ENCODE measurements at regions not wholly inside any gene's neighbourhood (a gene's known extent, or its start where the extent isn't known, plus 50 kb on each side); places are given as distances from the start of the nearest gene placed in this dataset.
A peak's percentile ranks its signal among the peaks of the same experiment; 100 is the strongest.

GRCh38 chrX:2608638-2609430 lies 82.3 kb upstream of the CD99 start:
- Histone ChIP-seq H3K4me1 (ENCODE audit: low read length) (peaks cover 6% of the 10 kb centered on the region), H3K4me3 (ENCODE audit: low read length) (peak overlapping the region; percentile 90), H3K27ac (ENCODE audit: low read length) (peak overlapping the region; percentile 63), H2AFZ (ENCODE audit: low read depth, low read length) (peak overlapping the region; percentile 63; the same call in 1 of the 2 replicates), H4K20me1 (ENCODE audit: insufficient read depth, low read length) (no peaks in the 10 kb centered on the region), H3K9ac (ENCODE audit: low read length) (peak overlapping the region; percentile 73), H3K36me3 (replicated peaks; ENCODE audit: low read depth, low read length) (peaks cover 17% of the 10 kb centered on the region), H3K27me3 (ENCODE audit: low read depth, low read length) (no peaks in the 10 kb centered on the region), H3K79me2 (ENCODE audit: low read length) (peaks cover 19% of the 10 kb centered on the region), H3K4me2 (ENCODE audit: low read length) (peak overlapping the region; percentile 79), H3K9me3 (ENCODE audit: insufficient read depth, low read length) (no peaks in the 10 kb centered on the region)
- 0 out of 2 replicates have a peak, but pooled peaks have one; percentile 3 for TF ChIP-seq CTCF (IDR thresholded peaks at IDR 0.05; ENCODE audit: low read depth, low read length)
- TF ChIP-seq EZH2phosphoT487 (IDR thresholded peaks at IDR 0.05; ENCODE audit: low read depth), result no peak

GRCh38 chrX:2607113-2607512 lies 84.0 kb upstream of the CD99 start:
- Histone ChIP-seq H3K4me3 (ENCODE audit: low read length) (no peak overlapping the region), H3K27me3 (ENCODE audit: low read depth, low read length) (no peaks in the 10 kb centered on the region), H3K4me2 (ENCODE audit: low read length) (no peak overlapping the region), H4K20me1 (ENCODE audit: insufficient read depth, low read length) (no peaks in the 10 kb centered on the region), H3K9ac (ENCODE audit: low read length) (no peak overlapping the region), H3K79me2 (ENCODE audit: low read length) (peaks cover 19% of the 10 kb centered on the region), H3K9me3 (ENCODE audit: insufficient read depth, low read length) (no peaks in the 10 kb centered on the region), H2AFZ (ENCODE audit: low read depth, low read length) (no peak overlapping the region), H3K4me1 (ENCODE audit: low read length) (peaks cover 6% of the 10 kb centered on the region), H3K36me3 (replicated peaks; ENCODE audit: low read depth, low read length) (peaks cover 24% of the 10 kb centered on the region), H3K27ac (ENCODE audit: low read length) (no peak overlapping the region)
- TF ChIP-seq CTCF (IDR thresholded peaks at IDR 0.05; ENCODE audit: low read depth, low read length) (no peak), EZH2phosphoT487 (IDR thresholded peaks at IDR 0.05; ENCODE audit: low read depth) (no peak)

GRCh38 chrX:2600564-2600963 lies 90.5 kb upstream of the CD99 start:
- no peak overlapping the region for H3K4me2 ChIP-seq (ENCODE audit: low read length)
- H3K27me3 ChIP-seq (ENCODE audit: low read depth, low read length), result no peaks in the 10 kb centered on the region
- H4K20me1 ChIP-seq (ENCODE audit: insufficient read depth, low read length), result no peaks in the 10 kb centered on the region
- H3K79me2 ChIP-seq (ENCODE audit: low read length), result no peaks in the 10 kb centered on the region
- H3K27ac ChIP-seq (ENCODE audit: low read length), result no peak overlapping the region
- no peak overlapping the region for H3K9ac ChIP-seq (ENCODE audit: low read length)
- H3K4me3 ChIP-seq (ENCODE audit: low read length), result no peak overlapping the region
- no peaks in the 10 kb centered on the region for H3K4me1 ChIP-seq (ENCODE audit: low read length)
- peaks cover 21% of the 10 kb centered on the region for H3K36me3 ChIP-seq (replicated peaks; ENCODE audit: low read depth, low read length)
- TF ChIP-seq EZH2phosphoT487 (IDR thresholded peaks at IDR 0.05; ENCODE audit: low read depth) (no peak), CTCF (IDR thresholded peaks at IDR 0.05; ENCODE audit: low read depth, low read length) (no peak)
- H3K9me3 ChIP-seq (ENCODE audit: insufficient read depth, low read length), result no peaks in the 10 kb centered on the region
- H2AFZ ChIP-seq (ENCODE audit: low read depth, low read length), result no peak overlapping the region

- H3K4me2 ChIP-seq (ENCODE audit: low read length), result no peak overlapping the region
- H3K27me3 ChIP-seq (ENCODE audit: low read depth, low read length), result no peaks in the 10 kb centered on the region
- no peak overlapping the region for H3K9ac ChIP-seq (ENCODE audit: low read length)
- peaks cover 10% of the 10 kb centered on the region for H3K4me1 ChIP-seq (ENCODE audit: low read length)
- peaks cover 15% of the 10 kb centered on the region for H3K36me3 ChIP-seq (replicated peaks; ENCODE audit: low read depth, low read length)
- no peak overlapping the region for H3K27ac ChIP-seq (ENCODE audit: low read length)
- no peaks in the 10 kb centered on the region for H3K79me2 ChIP-seq (ENCODE audit: low read length)
- H2AFZ ChIP-seq (ENCODE audit: low read depth, low read length), result no peak overlapping the region
- H3K4me3 ChIP-seq (ENCODE audit: low read length), result no peak overlapping the region
- H4K20me1 ChIP-seq (ENCODE audit: insufficient read depth, low read length), result no peaks in the 10 kb centered on the region
- no peaks in the 10 kb centered on the region for H3K9me3 ChIP-seq (ENCODE audit: insufficient read depth, low read length)
- TF ChIP-seq CTCF (IDR thresholded peaks at IDR 0.05; ENCODE audit: low read depth, low read length), result no peak
- TF ChIP-seq EZH2phosphoT487 (IDR thresholded peaks at IDR 0.05; ENCODE audit: low read depth), result no peak
Measured at GRCh38 chrX:2596555-2597255, 94.4 kb upstream of the CD99 start.
